ENCODE measurements at regions not wholly inside any gene's neighbourhood (a gene's known extent, or its start where the extent isn't known, plus 50 kb on each side); places are given as distances from the start of the nearest gene placed in this dataset.
"Not testable (repeated sequence)": the region's sequence is repeated elsewhere in the genome, so short reads cannot be mapped to it uniquely, and the experiment has no call there.

DNA sequence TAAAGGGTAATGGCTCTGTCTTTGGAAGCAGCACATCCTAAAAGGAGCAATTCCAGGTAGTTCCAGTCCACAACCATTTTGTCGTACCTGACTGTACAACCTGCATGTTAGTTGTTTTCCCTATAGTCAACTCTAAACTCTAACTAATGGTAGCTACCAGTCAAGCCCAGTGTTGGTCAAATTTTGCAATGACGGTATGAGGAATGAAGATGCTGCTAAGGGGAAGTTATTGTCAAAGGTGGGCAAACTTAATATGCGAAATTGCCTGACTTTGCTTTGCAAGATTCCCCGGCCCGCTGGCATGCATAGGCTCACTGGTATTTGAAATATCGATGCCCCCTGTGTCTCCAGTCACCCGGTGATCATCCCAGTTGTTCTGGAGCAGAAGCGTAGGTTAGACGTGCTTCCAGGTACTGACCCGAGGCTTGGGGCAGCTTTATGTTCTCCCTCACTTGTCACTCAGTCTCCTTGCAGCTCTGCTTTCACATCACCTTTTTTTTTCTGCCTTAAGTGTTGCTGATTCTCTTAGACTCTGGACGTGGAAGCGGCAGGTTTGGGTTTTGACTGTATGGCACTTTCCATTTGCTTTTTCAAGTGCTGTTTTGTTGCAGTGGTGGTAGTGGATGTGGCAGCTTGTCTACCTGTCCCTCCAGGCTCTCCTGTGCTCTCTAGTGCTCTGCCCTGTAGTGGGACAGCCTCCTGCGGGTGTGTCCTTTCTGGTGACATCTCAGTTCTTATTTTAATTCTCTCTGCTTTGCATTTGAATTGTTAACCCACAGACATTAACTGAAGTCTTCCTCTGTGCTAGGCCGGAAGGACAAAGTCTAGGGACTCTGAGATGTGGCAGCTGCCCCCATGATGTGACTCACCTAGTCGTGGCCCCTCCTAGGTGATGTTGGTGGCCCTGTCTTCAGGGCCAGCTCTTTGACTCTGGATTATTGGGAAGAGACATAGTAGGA is 95.8 kb upstream of the UMPS start:
- H3K4me1 Mint-ChIP-seq: peaks cover 24% of the 10 kb centered on the region

DNA sequence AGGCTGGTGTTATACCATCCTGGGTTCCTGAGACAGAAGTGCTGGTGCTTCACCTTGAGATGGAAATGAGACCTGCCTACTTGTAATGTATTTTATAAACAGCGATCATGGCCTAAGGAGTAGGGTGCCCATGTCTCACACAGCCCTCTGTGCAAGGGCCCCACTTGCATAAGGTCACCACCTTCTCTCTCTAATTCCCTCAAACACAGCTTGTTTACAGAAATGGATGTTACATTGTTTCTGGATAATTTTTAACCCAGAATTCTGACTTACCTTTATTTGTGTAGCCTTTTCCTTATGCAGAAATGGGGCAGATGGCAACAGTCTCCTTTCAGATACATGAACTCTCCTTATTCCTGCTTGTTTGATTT is 95.1 kb upstream of the UMPS start:
- Mint-ChIP-seq H3K4me1 (peaks cover 29% of the 10 kb centered on the region), H3K9me3 (peaks cover 3% of the 10 kb centered on the region), H3K36me3 (peaks cover 21% of the 10 kb centered on the region), H3K27ac (no peak overlapping the region), H3K27me3 (peaks cover 7% of the 10 kb centered on the region), H3K4me3 (no peak overlapping the region)
- no peak for DNase-seq

More for the DNA sequence above, 95.8 kb upstream of the UMPS start:
- Mint-ChIP-seq H3K27me3 (peaks cover 8% of the 10 kb centered on the region), H3K9me3 (peaks cover 3% of the 10 kb centered on the region), H3K27ac (no peak overlapping the region), H3K4me3 (no peak overlapping the region), H3K36me3 (peaks cover 21% of the 10 kb centered on the region)
- DNase-seq: no peak

DNA sequence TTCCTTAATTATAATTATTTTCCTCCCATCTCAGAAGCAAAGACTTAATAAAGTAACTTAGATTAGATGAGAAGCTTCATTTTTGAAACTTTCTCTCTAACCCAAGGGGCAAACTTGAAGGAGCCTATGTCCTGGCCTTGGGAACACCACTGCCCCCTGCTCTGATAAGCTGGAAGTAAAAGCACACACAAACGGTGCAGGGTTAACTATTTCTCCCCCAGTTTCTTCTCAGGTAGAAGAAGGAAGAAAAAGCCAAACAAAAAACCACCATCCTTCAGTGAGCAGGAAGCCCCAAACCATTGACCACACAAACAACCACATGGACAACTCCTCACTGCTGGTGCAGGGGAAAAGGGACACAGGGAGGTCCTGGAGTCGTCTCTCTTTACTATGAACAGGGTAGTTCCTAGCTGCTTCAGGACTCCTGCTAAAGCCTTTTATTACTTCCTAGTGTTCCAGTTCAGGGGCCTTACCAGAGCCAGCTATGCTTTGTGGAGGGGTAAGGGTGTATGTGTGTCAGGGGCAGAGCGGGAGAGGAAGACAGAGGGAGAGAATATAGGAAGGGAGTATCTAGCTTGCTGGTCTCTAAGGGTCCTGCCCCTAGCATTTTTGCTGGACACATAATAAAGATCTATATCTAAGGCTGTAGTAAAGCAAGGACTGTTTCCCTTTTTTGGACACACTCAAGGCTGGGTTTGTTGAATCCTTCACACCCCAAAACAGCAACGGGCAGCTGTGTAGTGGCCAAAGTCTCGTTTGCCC is 94.0 kb upstream of the UMPS start:
- DNase-seq: no peak
- no peak overlapping the region for H3K27ac Mint-ChIP-seq
- peaks cover 5% of the 10 kb centered on the region for H3K27me3 Mint-ChIP-seq
- H3K9me3 Mint-ChIP-seq: peaks cover 3% of the 10 kb centered on the region
- H3K4me1 Mint-ChIP-seq: peaks cover 40% of the 10 kb centered on the region
- H3K4me3 Mint-ChIP-seq: no peak overlapping the region
- peaks cover 21% of the 10 kb centered on the region for H3K36me3 Mint-ChIP-seq

DNA sequence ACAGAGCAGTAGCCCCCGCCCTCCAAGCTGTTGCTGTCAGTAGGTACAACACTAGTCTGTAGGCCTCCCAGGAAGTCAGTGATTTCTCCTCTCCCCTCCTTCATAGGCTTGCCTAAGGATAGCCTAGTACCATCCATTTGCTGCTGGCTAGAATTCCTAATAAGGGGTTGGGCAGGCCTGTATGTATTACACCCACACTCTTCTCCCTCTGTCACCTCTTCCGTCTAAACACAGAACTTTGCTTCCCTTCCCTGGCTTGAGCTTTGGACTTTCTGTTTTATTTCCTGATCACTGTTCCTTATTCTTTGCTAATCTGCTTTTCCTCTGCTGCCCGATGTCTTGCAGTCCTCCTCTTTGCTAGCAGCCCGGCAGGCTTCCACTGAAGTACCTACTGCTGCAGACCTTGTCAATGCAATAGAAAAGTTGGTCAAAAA is 93.4 kb upstream of the UMPS start:
- Mint-ChIP-seq H3K27me3 (peaks cover 4% of the 10 kb centered on the region), H3K27ac (no peak overlapping the region), H3K4me1 (peaks cover 45% of the 10 kb centered on the region)

DNA sequence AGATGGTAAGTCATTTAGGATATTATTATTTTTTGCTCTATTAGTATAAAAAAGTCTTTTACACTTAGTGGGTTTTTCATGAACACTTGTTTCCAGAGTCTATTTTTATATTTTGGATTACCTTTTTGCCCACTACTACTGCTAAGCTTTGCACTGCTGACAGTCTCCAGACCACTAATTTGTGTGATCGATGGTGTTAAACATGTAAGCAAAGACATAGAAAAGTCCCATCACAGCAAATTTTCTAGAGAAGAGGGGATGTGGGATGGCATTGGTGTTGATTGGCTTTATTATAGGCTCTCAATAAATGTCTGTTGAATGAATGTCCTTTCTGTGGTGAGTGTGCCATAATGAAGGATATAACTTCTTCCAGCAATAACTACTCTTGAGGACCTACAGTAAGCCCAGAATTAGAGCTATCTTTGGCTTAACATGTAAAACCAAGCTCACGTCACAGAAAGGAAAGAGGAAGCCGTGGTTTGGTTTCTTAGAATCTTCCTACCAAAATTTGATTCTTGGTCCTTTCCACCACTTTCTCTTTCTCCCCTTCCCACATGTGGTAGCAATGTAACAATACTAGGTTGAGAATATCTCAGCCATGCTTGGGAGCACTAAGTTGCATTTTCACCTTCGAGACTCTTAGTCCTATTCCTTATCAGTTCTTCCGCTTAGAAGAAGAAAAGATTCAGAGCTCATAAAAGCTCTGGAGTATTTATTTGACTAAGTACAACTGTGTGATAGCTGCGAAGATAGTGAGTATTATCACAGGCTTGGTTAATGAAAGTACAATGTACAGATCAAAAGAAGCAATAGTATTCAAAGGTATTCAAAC is 90.6 kb upstream of the UMPS start:
- H3K36me3 Mint-ChIP-seq: peaks cover 18% of the 10 kb centered on the region
- H3K4me1 Mint-ChIP-seq: peaks cover 45% of the 10 kb centered on the region
- H3K27ac Mint-ChIP-seq: peak overlapping the region; percentile 93
- DNase-seq: peak; percentile 18
- H3K4me3 Mint-ChIP-seq: peak overlapping the region; percentile 54
- H3K27me3 Mint-ChIP-seq: peaks cover 5% of the 10 kb centered on the region
- H3K9me3 Mint-ChIP-seq: peaks cover 3% of the 10 kb centered on the region

More for the DNA sequence above, 93.4 kb upstream of the UMPS start:
- H3K9me3 Mint-ChIP-seq: peaks cover 3% of the 10 kb centered on the region
- H3K4me3 Mint-ChIP-seq: no peak overlapping the region
- DNase-seq: no peak
- H3K36me3 Mint-ChIP-seq: peaks cover 21% of the 10 kb centered on the region

DNA sequence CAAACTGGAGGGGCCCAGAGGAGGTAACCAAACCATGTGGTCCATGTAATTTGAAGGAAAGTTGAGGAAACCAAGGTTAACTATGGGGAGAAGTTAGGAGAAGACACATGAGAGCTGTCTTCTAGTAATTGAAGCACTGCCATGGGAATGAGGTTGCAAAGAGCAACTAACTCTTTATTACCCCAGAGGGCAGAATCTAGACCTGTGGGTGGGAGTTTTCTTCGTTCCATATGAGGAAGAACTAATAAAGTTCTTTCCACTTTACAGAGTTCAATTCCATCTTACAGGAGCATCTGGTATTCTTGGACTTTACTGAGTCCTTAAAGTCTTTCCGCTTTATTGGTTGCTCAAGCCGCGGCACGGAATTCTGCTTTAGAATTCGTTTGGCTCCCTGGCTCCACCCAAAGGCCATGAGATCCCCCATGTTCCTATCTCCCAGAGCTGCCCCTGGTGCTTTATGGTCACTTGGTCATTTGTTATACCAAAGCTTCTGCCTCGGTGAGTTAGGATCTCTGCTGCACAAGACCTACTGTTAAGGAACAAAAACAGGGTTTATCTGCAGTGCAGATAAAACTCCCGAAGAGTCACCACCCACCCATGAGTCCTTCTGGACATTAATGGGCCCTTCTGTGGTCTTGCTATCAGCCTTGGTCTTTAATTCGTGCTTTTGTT is 89.5 kb upstream of the UMPS start:
- Mint-ChIP-seq H3K9me3 (peaks cover 7% of the 10 kb centered on the region), H3K27ac (peak overlapping the region; percentile 93), H3K36me3 (peaks cover 20% of the 10 kb centered on the region), H3K27me3 (peaks cover 12% of the 10 kb centered on the region), H3K4me1 (peaks cover 45% of the 10 kb centered on the region), H3K4me3 (peak overlapping the region; percentile 45)
- DNase-seq: no peak

DNA sequence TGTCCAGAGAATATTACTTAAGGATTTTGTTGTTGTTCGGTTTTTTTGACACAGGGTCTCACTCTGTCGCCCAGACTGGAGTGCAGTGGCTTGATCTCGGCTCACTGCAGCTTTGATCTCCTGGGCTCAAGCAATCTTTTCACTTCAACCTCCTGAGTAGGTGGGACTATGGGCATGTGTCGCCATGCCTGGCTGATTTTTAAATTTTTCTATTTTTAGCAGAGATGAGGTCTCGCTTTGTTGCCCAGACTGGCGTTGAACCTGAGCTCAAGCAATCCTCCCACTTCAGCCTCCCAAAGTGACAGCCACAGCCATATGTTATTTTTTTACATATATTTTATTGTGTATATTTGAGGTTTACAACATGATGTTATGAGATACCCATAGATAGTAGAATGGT is 86.8 kb upstream of the UMPS start:
- Mint-ChIP-seq H3K27ac (no peak overlapping the region), H3K4me3 (no peak overlapping the region), H3K9me3 (peaks cover 7% of the 10 kb centered on the region), H3K27me3 (peaks cover 24% of the 10 kb centered on the region), H3K4me1 (peaks cover 38% of the 10 kb centered on the region), H3K36me3 (peaks cover 24% of the 10 kb centered on the region)
- DNase-seq: no peak

DNA sequence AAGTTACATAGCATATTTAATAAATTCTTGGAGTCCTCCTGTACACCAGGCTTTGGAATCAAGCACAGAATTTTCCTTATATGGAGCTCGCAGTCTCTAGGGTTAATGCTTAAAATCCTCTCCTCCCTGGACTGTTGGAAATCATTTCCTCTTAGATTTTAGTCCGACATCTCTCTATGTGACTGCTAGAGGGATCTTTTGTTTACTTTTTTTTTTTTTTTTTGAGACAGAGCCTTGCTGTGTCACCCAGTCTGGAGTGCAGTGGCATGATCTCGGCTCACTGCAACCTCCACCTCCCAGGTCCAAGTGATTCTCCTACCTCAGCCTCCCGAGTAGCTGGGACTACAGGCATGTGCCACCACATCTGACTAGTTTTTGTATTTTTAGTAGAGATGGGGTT is 84.1 kb upstream of the UMPS start:
- Mint-ChIP-seq H3K4me1 (peaks cover 38% of the 10 kb centered on the region), H3K36me3 (peaks cover 28% of the 10 kb centered on the region), H3K27me3 (peaks cover 33% of the 10 kb centered on the region)
- not testable (repeated sequence) for H3K4me3 Mint-ChIP-seq, H3K27ac Mint-ChIP-seq, H3K9me3 Mint-ChIP-seq, DNase-seq

DNA sequence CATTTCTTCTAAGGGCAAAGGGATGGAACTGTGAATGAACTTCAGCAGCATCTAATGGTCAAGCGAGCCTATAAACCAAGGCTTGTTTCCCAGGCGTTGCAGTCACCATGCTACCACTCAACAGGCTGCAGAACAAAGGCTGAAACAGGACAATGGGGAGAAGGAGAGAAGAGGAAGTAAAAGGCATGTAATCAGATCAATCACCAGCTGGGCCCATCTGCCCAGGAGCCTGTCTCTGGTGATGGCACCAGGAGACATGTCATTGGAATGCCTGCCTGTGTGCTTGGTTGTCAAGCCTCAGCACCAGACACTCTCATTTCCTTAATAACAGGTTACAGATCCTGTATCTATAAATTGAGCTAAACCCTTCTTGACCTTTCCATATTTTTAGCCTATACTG is 81.7 kb upstream of the UMPS start:
- DNase-seq: no peak
- no peak overlapping the region for H3K27ac Mint-ChIP-seq
- peaks cover 4% of the 10 kb centered on the region for H3K9me3 Mint-ChIP-seq
- peaks cover 43% of the 10 kb centered on the region for H3K4me1 Mint-ChIP-seq
- peaks cover 33% of the 10 kb centered on the region for H3K27me3 Mint-ChIP-seq
- H3K4me3 Mint-ChIP-seq: no peak overlapping the region
- peaks cover 38% of the 10 kb centered on the region for H3K36me3 Mint-ChIP-seq

DNA sequence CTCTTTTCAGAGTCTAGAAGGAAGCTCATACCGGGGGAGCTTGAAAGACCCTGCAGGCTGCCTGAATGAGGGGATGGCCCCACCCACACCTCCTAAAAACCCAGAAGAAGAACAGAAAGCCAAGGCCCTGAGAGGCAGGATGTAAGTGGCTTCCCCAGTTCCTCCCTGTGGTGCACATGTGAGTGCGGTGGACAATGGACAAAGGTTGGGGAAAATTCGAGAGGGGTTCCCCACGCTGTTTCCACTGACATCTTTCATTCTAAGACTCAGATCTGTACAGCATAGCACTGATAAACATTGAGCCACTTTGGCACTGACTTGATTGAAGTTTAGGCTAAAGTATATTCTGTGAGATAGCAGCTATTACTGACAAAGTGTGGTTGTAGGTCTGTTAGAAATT is 79.5 kb upstream of the UMPS start:
- DNase-seq: peak; percentile 67
- Mint-ChIP-seq H3K27ac (peak overlapping the region; percentile 88), H3K27me3 (peaks cover 28% of the 10 kb centered on the region), H3K4me1 (peaks cover 39% of the 10 kb centered on the region), H3K36me3 (peaks cover 28% of the 10 kb centered on the region), H3K4me3 (peak overlapping the region; percentile 27), H3K9me3 (no peaks in the 10 kb centered on the region)

DNA sequence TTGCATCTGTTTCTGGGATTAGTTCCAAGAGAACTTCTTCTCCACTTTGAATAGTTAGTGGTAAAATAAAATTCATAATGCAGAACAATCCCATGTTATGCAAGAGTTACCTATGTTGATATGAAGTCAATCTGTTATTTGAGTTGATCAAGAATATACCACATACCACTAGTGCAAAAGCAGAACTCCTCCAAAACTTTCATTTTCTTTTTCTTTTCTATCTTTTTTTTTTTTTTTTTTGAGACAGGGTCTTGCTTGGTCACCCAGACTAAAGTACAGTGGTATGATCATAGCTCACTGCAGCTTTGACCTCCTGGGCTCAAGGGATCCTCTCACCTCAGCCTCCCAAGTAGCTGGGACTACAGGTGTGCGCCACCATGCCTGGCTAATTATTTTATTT is 78.8 kb upstream of the UMPS start:
- peak overlapping the region; percentile 88 for H3K27ac Mint-ChIP-seq
- not testable (repeated sequence) for H3K4me3 Mint-ChIP-seq, H3K9me3 Mint-ChIP-seq

DNA sequence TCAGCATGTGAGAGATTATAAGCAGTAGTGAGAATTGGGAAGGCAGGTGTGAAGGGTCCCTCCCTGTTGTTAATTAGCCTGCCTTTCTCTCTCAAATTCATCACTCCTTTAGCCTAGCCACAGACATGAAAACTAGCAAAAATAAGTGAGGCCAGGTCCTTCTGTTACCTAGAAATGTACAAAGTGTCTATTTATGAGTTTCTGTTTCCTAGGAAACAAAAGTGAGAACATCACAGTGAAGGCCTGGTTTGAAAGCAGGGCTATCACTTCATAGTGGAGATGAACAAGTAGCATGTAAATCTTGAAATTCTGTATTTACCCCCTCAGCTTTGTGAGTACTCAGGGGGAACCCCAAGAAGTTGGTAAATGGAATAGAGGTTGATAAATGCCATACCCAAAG is 78.2 kb upstream of the UMPS start:
- DNase-seq: no peak

More for the DNA sequence above, 78.8 kb upstream of the UMPS start:
- H3K36me3 Mint-ChIP-seq: peaks cover 28% of the 10 kb centered on the region
- H3K27me3 Mint-ChIP-seq: peaks cover 28% of the 10 kb centered on the region
- peaks cover 39% of the 10 kb centered on the region for H3K4me1 Mint-ChIP-seq
- not testable (repeated sequence) for DNase-seq

DNA sequence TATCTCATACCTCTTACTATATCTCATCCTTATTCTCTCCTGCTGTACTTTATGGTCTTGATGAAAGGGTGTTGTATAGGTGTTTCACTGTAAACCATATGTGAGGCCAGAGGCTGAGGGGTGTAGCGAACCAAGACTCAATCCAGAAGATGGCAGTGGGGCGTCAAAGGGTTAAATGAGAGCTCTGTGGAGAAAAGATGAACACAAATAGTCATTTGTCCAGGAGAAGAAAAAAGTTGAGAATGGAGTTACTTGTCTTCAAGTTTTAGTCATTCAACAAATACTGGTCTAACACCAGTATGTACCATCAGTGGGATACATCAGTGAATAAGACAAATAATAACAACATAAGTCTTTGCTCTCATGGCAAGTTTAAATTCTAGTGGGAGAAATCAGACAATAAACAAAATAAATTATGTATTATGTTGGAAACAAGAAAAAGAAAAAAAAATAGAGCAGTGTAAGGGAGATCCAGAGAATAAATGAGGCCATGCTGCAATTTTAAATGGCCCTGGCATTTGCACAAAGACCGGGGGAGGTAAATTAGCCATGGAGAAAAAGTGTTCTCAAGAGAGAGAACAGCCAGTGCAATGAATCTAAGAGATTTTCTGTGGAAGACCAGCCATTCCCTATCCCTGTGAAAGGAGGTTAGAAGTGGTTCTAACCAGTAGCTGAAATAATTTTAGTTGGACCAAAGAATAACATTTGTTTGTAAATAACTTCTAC is 77.0 kb upstream of the UMPS start:
- no peak for DNase-seq
- Mint-ChIP-seq H3K4me3 (no peak overlapping the region), H3K27ac (peak overlapping the region; percentile 36), H3K9me3 (no peaks in the 10 kb centered on the region), H3K27me3 (peaks cover 14% of the 10 kb centered on the region), H3K36me3 (peaks cover 22% of the 10 kb centered on the region), H3K4me1 (peaks cover 45% of the 10 kb centered on the region)

More for the DNA sequence above, 78.2 kb upstream of the UMPS start:
- H3K36me3 Mint-ChIP-seq: peaks cover 28% of the 10 kb centered on the region
- peak overlapping the region; percentile 88 for H3K27ac Mint-ChIP-seq
- H3K9me3 Mint-ChIP-seq: no peaks in the 10 kb centered on the region
- H3K4me1 Mint-ChIP-seq: peaks cover 44% of the 10 kb centered on the region
- peaks cover 27% of the 10 kb centered on the region for H3K27me3 Mint-ChIP-seq
- no peak overlapping the region for H3K4me3 Mint-ChIP-seq
